Keratinocyte (primary cell): ENCODE measurements at regions not wholly inside any gene's neighbourhood (a gene's known extent, or its start where the extent isn't known, plus 50 kb on each side); places are given as distances from the start of the nearest gene placed in this dataset.

Experiments used
- DNase-seq: peaks from one replicate; pipeline ENCODE4 v3.0.0-alpha.2; 2011; ENCODE audit warnings: low read depth, missing footprints, low spot score
- FAIRE-seq: peaks from 2 replicates; lab custom pipeline; 2011; peaks lifted over from hg19 to GRCh38; lab: Jason Lieb, UNC
- H2AFZ ChIP-seq: 2 replicates; pipeline ENCODE4 v1.6.0; 2012; ENCODE audit warnings: low read length, control low read depth, inconsistent platforms; ENCODE audit not compliant: control insufficient read depth
- H3K27ac ChIP-seq: 2 replicates; pipeline ENCODE4 v1.5.1; 2011; ENCODE audit warnings: low read length; ENCODE audit not compliant: control insufficient read depth, insufficient read depth
- H3K27me3 ChIP-seq: 3 replicates; pipeline ENCODE4 v1.6.0; 2011; ENCODE audit warnings: low read length; ENCODE audit not compliant: control insufficient read depth, insufficient read depth; ENCODE audit errors: extremely low read depth
- H3K36me3 ChIP-seq, 2 experiments: 2 replicates in 1 of 2; 3 replicates in 1 of 2; pipeline ENCODE4 v1.5.1; 2011; ENCODE audit warnings: low read length in 2 of 2, mild to moderate bottlenecking in 1 of 2; ENCODE audit not compliant: control insufficient read depth in 2 of 2, insufficient read depth in 2 of 2; ENCODE audit errors: extremely low read depth in 1 of 2
- H3K4me1 ChIP-seq: 3 replicates; pipeline ENCODE4 v1.5.1; 2011; ENCODE audit warnings: low read length; ENCODE audit not compliant: control insufficient read depth, insufficient read depth; ENCODE audit errors: extremely low read depth
- H3K4me2 ChIP-seq: 3 replicates; pipeline ENCODE4 v1.6.0; 2011; ENCODE audit warnings: low read depth, low read length; ENCODE audit not compliant: control insufficient read depth, insufficient read depth; ENCODE audit errors: extremely low read depth
- H3K4me3 ChIP-seq, 3 experiments: fragments of 200-600 bp in 1 of 3; sonication (generic) in 1 of 3; 2 replicates in 2 of 3; 3 replicates in 1 of 3; pipeline ENCODE4 v1.5.1; 2011 to 2016; ENCODE audit warnings: low read length in 3 of 3, mild to moderate bottlenecking in 3 of 3, control low read depth in 2 of 3, inconsistent platforms in 1 of 3, low read depth in 1 of 3, mixed read lengths in 1 of 3, mixed run types in 1 of 3, moderate library complexity in 1 of 3; ENCODE audit not compliant: control insufficient read depth in 2 of 3, insufficient read depth in 2 of 3; ENCODE audit errors: extremely low read depth in 1 of 3
- H3K79me2 ChIP-seq: 2 replicates; pipeline ENCODE4 v1.6.0; 2012; ENCODE audit warnings: low read length; ENCODE audit not compliant: control insufficient read depth, insufficient read depth
- H3K9ac ChIP-seq: 3 replicates; pipeline ENCODE4 v1.6.0; 2011; ENCODE audit warnings: low read length; ENCODE audit not compliant: control insufficient read depth, insufficient read depth; ENCODE audit errors: extremely low read depth
- H3K9me1 ChIP-seq: 3 replicates; pipeline ENCODE4 v1.6.0; 2011; ENCODE audit warnings: low read length; ENCODE audit not compliant: control insufficient read depth, insufficient read depth; ENCODE audit errors: extremely low read depth
- H3K9me3 ChIP-seq: 2 replicates; pipeline ENCODE4 v1.5.1; 2012; ENCODE audit warnings: low read depth, low read length; ENCODE audit not compliant: control insufficient read depth
- H4K20me1 ChIP-seq: 3 replicates; pipeline ENCODE4 v1.6.0; 2011; ENCODE audit warnings: low read length; ENCODE audit not compliant: control insufficient read depth, insufficient read depth; ENCODE audit errors: extremely low read depth
- EZH2 ChIP-seq: IDR thresholded peaks from one replicate; pipeline ENCODE4 v1.6.1; 2012; ENCODE audit warnings: inconsistent platforms, mild to moderate bottlenecking, low read length, moderate library complexity
- dilution Hi-C: fragments of 300-500 bp; cut with MboI; formaldehyde crosslinking; loops from one replicate; pipeline ENCODE4 v1.7.0; 2020; ENCODE audit warnings: low sequenced_read_pairs; ENCODE audit not compliant: extremely low pct_ligation_motif_present
- TF ChIP-seq, protein P1 (sequence below), 3 experiments: IDR thresholded peaks in 1 of 3; conservative IDR thresholded peaks in 1 of 3; optimal IDR thresholded peaks in 1 of 3; 2 replicates in 2 of 3; 3 replicates in 1 of 3; pipeline versions ENCODE3 to v1.5.1; 2011; ENCODE audit warnings: low read length in 3 of 3, mild to moderate bottlenecking in 3 of 3, moderate library complexity in 2 of 3, control low read depth in 1 of 3, inconsistent platforms in 1 of 3; ENCODE audit not compliant: insufficient read depth in 2 of 3; ENCODE audit errors: extremely low read depth in 1 of 3

DNA sequence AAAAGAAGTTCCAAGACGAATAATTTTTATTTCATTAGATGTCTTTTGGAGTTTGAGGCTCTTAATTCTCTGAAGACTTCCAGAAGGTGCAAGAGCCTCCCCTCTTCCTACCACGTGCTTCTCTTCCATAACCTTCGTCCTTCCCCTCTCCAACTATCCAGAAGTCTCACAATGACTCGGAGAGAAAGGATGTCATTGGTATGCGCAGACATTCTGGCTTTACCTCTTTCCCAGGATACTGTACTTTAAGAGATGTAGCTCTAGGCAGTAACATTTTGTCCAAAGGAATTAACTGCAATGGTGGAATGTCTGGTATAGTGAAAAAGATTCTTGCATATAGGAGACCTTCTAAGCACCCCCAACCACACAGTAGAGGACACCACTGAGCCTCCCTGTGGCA lies 249.0 kb upstream of the OSR1 start:
- Histone ChIP-seq H3K4me3 (no peak overlapping the region), H3K9me1 (no peaks in the 10 kb centered on the region), H3K4me1 (no peaks in the 10 kb centered on the region), H3K4me2 (no peak overlapping the region), H3K36me3 (no peaks in the 10 kb centered on the region), H3K27ac (no peak overlapping the region), H4K20me1 (no peaks in the 10 kb centered on the region), H2AFZ (no peak overlapping the region), H3K79me2 (no peaks in the 10 kb centered on the region), H3K9me3 (no peaks in the 10 kb centered on the region), H3K9ac (no peak overlapping the region), H3K27me3 (no peaks in the 10 kb centered on the region)
- dilution Hi-C loops = no loop called here
- no peak for DNase-seq
- TF ChIP-seq, protein P1, sequence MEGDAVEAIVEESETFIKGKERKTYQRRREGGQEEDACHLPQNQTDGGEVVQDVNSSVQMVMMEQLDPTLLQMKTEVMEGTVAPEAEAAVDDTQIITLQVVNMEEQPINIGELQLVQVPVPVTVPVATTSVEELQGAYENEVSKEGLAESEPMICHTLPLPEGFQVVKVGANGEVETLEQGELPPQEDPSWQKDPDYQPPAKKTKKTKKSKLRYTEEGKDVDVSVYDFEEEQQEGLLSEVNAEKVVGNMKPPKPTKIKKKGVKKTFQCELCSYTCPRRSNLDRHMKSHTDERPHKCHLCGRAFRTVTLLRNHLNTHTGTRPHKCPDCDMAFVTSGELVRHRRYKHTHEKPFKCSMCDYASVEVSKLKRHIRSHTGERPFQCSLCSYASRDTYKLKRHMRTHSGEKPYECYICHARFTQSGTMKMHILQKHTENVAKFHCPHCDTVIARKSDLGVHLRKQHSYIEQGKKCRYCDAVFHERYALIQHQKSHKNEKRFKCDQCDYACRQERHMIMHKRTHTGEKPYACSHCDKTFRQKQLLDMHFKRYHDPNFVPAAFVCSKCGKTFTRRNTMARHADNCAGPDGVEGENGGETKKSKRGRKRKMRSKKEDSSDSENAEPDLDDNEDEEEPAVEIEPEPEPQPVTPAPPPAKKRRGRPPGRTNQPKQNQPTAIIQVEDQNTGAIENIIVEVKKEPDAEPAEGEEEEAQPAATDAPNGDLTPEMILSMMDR (optimal IDR thresholded peaks at IDR 0.05 in 1 of 3, IDR thresholded peaks at IDR 0.05 in 1 of 3, conservative IDR thresholded peaks at IDR 0.05 in 1 of 3; ENCODE audit: extremely low read depth in 1 of 3, insufficient read depth in 2 of 3, low read length in 3 of 3) = no peak
- no peak for TF ChIP-seq EZH2
- FAIRE-seq = no peak

DNA sequence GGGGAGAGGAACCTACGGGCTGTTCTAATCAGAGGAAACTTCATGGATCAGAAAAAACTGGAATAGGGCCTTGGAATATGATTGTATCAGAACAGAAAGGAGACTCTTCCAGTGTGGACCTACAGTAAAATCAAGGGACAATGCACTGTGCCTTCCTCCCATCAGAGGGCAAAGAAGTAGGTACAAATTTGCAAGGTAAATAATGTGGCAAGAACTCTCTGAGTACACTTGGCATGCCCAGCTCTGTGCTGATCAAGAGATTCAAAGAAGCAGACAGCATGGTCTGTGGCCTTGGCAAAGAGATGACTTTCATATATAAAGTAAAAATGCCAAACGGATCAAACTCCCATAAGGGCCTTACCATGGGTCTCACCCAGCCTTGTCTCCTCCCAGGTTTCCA lies 242.6 kb upstream of the OSR1 start:
- Histone ChIP-seq H3K9ac (no peak overlapping the region), H3K27ac (no peak overlapping the region), H3K4me3 (no peak overlapping the region), H2AFZ (no peak overlapping the region), H3K79me2 (no peaks in the 10 kb centered on the region), H3K36me3 (no peaks in the 10 kb centered on the region), H4K20me1 (no peaks in the 10 kb centered on the region), H3K4me1 (no peaks in the 10 kb centered on the region), H3K27me3 (peaks cover 6% of the 10 kb centered on the region), H3K9me3 (no peaks in the 10 kb centered on the region), H3K4me2 (no peak overlapping the region), H3K9me1 (no peaks in the 10 kb centered on the region)
- no peak for FAIRE-seq
- DNase-seq = no peak
- dilution Hi-C loops = no loop called here
- TF ChIP-seq EZH2 = no peak
- TF ChIP-seq, protein P1 (optimal IDR thresholded peaks at IDR 0.05 in 1 of 3, IDR thresholded peaks at IDR 0.05 in 1 of 3, conservative IDR thresholded peaks at IDR 0.05 in 1 of 3; ENCODE audit: extremely low read depth in 1 of 3, insufficient read depth in 2 of 3, low read length in 3 of 3) = no peak
